Activated CD4-positive, alpha-beta T cell treated with anti-CD3 and anti-CD28 coated beads, Interleukin-2, Interleukin-6, amounts not matched to agents 100 ng/mL and 50 ng/mL, durations not matched to agents 16 hours and 8 hours (primary cell): ENCODE measurements at regions not wholly inside any gene's neighbourhood (a gene's known extent, or its start where the extent isn't known, plus 50 kb on each side); places are given as distances from the start of the nearest gene placed in this dataset.
"Not testable (repeated sequence)": the region's sequence is repeated elsewhere in the genome, so short reads cannot be mapped to it uniquely, and the experiment has no call there.

ENCODE experiments used
- DNase-seq: peaks from one replicate; pipeline ENCODE4 v3.0.0-alpha.2; 2020

- DNase-seq: no peak
Observed at GRCh38 chr5:117588611-117589010, 1014.0 kb upstream of the SEMA6A start.

- no peak for DNase-seq
Observed at GRCh38 chr5:117587111-117587510, 1012.5 kb upstream of the SEMA6A start.

GRCh38 chr5:117568622-117569021, 994.0 kb upstream of the SEMA6A start:
- DNase-seq: no peak

- DNase-seq: no peak
Observed at GRCh38 chr5:117568126-117568525, 993.5 kb upstream of the SEMA6A start.

- no peak for DNase-seq
Observed at GRCh38 chr5:117562647-117563046, 988.0 kb upstream of the SEMA6A start.

- no peak for DNase-seq
Observed at GRCh38 chr5:117561531-117561930, 986.9 kb upstream of the SEMA6A start.

- DNase-seq: no peak
Observed at GRCh38 chr5:117559005-117559844, 984.6 kb upstream of the SEMA6A start.

GRCh38 chr5:117551236-117551635, 976.6 kb upstream of the SEMA6A start:
- no peak for DNase-seq

GRCh38 chr5:117547192-117547591, 972.6 kb upstream of the SEMA6A start:
- no peak for DNase-seq

GRCh38 chr5:117539692-117540091, 965.1 kb upstream of the SEMA6A start:
- DNase-seq: no peak

- DNase-seq: no peak
Observed at GRCh38 chr5:117533792-117534191, 959.2 kb upstream of the SEMA6A start.

GRCh38 chr5:117533051-117533670, 958.5 kb upstream of the SEMA6A start:
- DNase-seq: not testable (repeated sequence)

- DNase-seq: no peak
Observed at GRCh38 chr5:117519957-117520500, 945.4 kb upstream of the SEMA6A start.

GRCh38 chr5:117504305-117504704, 929.7 kb upstream of the SEMA6A start:
- DNase-seq: no peak

GRCh38 chr5:117497601-117498000, 923.0 kb upstream of the SEMA6A start:
- DNase-seq: no peak

GRCh38 chr5:117496801-117497200, 922.2 kb upstream of the SEMA6A start:
- DNase-seq: no peak

- no peak for DNase-seq
Observed at GRCh38 chr5:117494188-117494587, 919.6 kb upstream of the SEMA6A start.

GRCh38 chr5:117488976-117489500, 914.4 kb upstream of the SEMA6A start:
- no peak for DNase-seq

- DNase-seq: no peak
Observed at GRCh38 chr5:117487556-117487955, 912.9 kb upstream of the SEMA6A start.

- DNase-seq: no peak
Observed at GRCh38 chr5:117486879-117487391, 912.3 kb upstream of the SEMA6A start.

- no peak for DNase-seq
Observed at GRCh38 chr5:117486261-117486660, 911.6 kb upstream of the SEMA6A start.

- no peak for DNase-seq
Observed at GRCh38 chr5:117475919-117476318, 901.3 kb upstream of the SEMA6A start.

- DNase-seq: no peak
Observed at GRCh38 chr5:117473165-117473564, 898.5 kb upstream of the SEMA6A start.
